MG63 (cell line): ENCODE measurements at regions not wholly inside any gene's neighbourhood (a gene's known extent, or its start where the extent isn't known, plus 50 kb on each side); places are given as distances from the start of the nearest gene placed in this dataset.
"Not testable (repeated sequence)": the region's sequence is repeated elsewhere in the genome, so short reads cannot be mapped to it uniquely, and the experiment has no call there.

Source experiments
- DNase-seq: peaks from one replicate; pipeline ENCODE4 v3.0.0-alpha.2; 2020
- H3K27me3 ChIP-seq: fragments of 250-450 bp; sonication (Bioruptor Pico); 2 replicates; pipeline ENCODE4 v1.5.1; 2020; ENCODE audit warnings: mild to moderate bottlenecking, moderate library complexity
- H3K36me3 ChIP-seq: fragments of 250-450 bp; sonication (Bioruptor Pico); 2 replicates; pipeline ENCODE4 v1.5.1; 2020; ENCODE audit warnings: mild to moderate bottlenecking, moderate library complexity
- H3K4me3 ChIP-seq: fragments of 250-450 bp; sonication (Bioruptor Pico); 2 replicates; pipeline ENCODE4 v1.5.1; 2020; ENCODE audit warnings: mild to moderate bottlenecking, moderate library complexity
- H3K9me3 ChIP-seq: fragments of 250-450 bp; sonication (Bioruptor Pico); 2 replicates; pipeline ENCODE4 v1.5.1; 2020; ENCODE audit warnings: mild to moderate bottlenecking, moderate library complexity

DNA sequence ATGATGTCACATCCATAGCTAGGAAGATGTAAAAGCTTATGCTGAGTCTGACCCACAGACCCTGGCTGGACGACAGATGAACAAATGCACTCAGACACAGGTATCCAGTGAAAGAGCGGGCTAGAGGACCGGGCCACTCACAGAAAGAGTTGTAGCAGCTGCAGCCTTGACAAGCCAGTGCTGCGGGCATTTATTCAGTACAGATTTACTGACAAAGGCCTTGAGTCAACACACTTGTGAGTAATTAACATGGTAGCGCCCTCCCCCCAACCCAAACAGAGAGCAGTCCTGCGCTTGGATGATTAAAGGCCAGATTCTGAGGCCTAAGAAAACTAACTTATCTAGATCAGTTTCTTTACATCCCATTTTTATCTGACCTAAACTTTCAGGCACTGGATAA lies 244.6 kb downstream of the SPANXN4 start:
- Histone ChIP-seq H3K36me3 (no peaks in the 10 kb centered on the region), H3K27me3 (no peaks in the 10 kb centered on the region)

GRCh38 chrX:143244593-143244992 lies 218.9 kb downstream of the SPANXN4 start:
- H3K9me3 ChIP-seq, H3K4me3 ChIP-seq, H3K27me3 ChIP-seq, DNase-seq, H3K36me3 ChIP-seq: not testable (repeated sequence)

More for the DNA sequence above, 244.6 kb downstream of the SPANXN4 start:
- no peak for DNase-seq
- no peaks in the 10 kb centered on the region for H3K9me3 ChIP-seq
- no peak overlapping the region for H3K4me3 ChIP-seq

- no peaks in the 10 kb centered on the region for H3K27me3 ChIP-seq
- H3K9me3 ChIP-seq = no peaks in the 10 kb centered on the region
- H3K4me3 ChIP-seq = no peak overlapping the region
- no peak for DNase-seq
- H3K36me3 ChIP-seq = no peaks in the 10 kb centered on the region
Measured at GRCh38 chrX:143240658-143241057, 214.9 kb downstream of the SPANXN4 start.

- no peaks in the 10 kb centered on the region for H3K36me3 ChIP-seq
- no peak for DNase-seq
- no peak overlapping the region for H3K4me3 ChIP-seq
Measured at GRCh38 chrX:143231492-143231891, 205.8 kb downstream of the SPANXN4 start.

GRCh38 chrX:143228600-143228999 lies 202.9 kb downstream of the SPANXN4 start:
- H3K36me3 ChIP-seq, H3K9me3 ChIP-seq: not testable (repeated sequence)

More at GRCh38 chrX:143231492-143231891, 205.8 kb downstream of the SPANXN4 start:
- Histone ChIP-seq H3K27me3 (no peaks in the 10 kb centered on the region), H3K9me3 (no peaks in the 10 kb centered on the region)

GRCh38 chrX:143206966-143207365 lies 181.2 kb downstream of the SPANXN4 start:
- no peaks in the 10 kb centered on the region for H3K36me3 ChIP-seq
- no peak for DNase-seq
- H3K27me3 ChIP-seq = no peaks in the 10 kb centered on the region
- no peaks in the 10 kb centered on the region for H3K9me3 ChIP-seq
- no peak overlapping the region for H3K4me3 ChIP-seq

More at GRCh38 chrX:143228600-143228999, 202.9 kb downstream of the SPANXN4 start:
- not testable (repeated sequence) for H3K27me3 ChIP-seq, H3K4me3 ChIP-seq, DNase-seq

- no peaks in the 10 kb centered on the region for H3K36me3 ChIP-seq
- no peaks in the 10 kb centered on the region for H3K27me3 ChIP-seq
- H3K9me3 ChIP-seq = no peaks in the 10 kb centered on the region
- DNase-seq = no peak
- no peak overlapping the region for H3K4me3 ChIP-seq
Measured at GRCh38 chrX:143171703-143172102, 146.0 kb downstream of the SPANXN4 start.

DNA sequence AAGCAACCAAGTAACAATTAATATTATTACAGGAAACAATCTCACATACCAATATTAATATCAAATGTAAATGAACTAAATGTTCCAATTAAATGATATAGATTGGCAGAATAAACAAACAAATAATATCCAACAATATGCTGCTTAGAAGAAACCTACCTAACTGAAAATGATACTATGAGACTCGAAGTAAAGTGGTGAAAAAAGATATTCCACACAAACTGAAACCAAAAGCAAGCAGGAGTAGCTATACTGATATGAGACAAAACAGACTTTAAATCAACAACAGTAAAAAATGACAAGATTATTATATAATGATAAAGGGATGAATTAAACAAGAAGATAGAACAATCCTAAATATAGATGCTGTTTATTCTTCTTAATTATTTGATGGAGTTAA lies 140.1 kb downstream of the SPANXN4 start:
- no peaks in the 10 kb centered on the region for H3K9me3 ChIP-seq
- DNase-seq = no peak

DNA sequence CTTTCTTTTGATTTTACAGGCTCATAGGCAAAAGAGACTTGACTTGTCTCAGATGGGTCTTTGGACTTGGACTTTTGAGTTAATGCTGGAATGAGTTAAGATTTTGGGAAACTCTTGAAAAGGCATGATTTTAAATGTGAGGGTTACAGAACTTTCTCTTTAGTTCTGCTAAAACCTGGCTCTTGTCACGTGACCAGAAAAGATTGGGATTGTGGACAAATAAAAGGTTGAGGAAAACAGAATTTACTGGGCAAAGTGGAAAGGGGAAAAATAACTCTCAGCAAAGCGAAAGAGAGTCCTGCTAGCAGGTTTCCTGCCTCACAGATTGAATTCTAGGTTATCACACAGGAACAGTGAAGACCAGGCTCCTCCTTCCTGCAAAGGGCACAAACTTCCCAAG lies 114.0 kb downstream of the SPANXN4 start:
- no peak for DNase-seq
- Histone ChIP-seq H3K36me3 (no peaks in the 10 kb centered on the region), H3K4me3 (no peak overlapping the region), H3K27me3 (no peaks in the 10 kb centered on the region), H3K9me3 (no peaks in the 10 kb centered on the region)

More for the DNA sequence above, 140.1 kb downstream of the SPANXN4 start:
- Histone ChIP-seq H3K4me3 (no peak overlapping the region), H3K36me3 (no peaks in the 10 kb centered on the region), H3K27me3 (no peaks in the 10 kb centered on the region)

GRCh38 chrX:143121477-143121876 lies 95.7 kb downstream of the SPANXN4 start:
- no peaks in the 10 kb centered on the region for H3K27me3 ChIP-seq
- H3K4me3 ChIP-seq = no peak overlapping the region
- no peaks in the 10 kb centered on the region for H3K9me3 ChIP-seq
- H3K36me3 ChIP-seq = no peaks in the 10 kb centered on the region
- no peak for DNase-seq

DNA sequence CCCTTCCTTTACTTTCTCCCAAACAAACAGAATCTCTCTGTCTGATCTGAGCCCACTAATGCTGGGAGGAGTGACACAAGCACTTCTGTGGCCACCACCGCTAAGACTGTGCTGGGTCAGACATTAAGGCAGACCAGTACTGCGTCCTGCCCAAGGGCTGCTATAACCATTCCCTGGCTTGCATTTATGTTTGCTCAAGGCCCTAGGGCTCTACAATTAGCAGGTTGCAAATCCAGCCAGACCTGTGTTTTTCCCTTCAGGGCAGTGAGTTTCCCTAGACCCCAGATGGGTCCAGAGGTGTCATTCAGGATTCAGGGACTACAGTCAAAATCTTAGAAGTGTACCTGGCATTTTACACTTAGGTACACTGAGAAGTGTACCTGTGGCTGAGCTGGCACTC lies 89.7 kb downstream of the SPANXN4 start:
- Histone ChIP-seq H3K27me3 (no peaks in the 10 kb centered on the region), H3K4me3 (no peak overlapping the region), H3K9me3 (no peaks in the 10 kb centered on the region), H3K36me3 (no peaks in the 10 kb centered on the region)
- no peak for DNase-seq

GRCh38 chrX:143095816-143096215 lies 70.1 kb downstream of the SPANXN4 start:
- DNase-seq = no peak
- Histone ChIP-seq H3K4me3 (no peak overlapping the region), H3K36me3 (no peaks in the 10 kb centered on the region), H3K9me3 (no peaks in the 10 kb centered on the region), H3K27me3 (no peaks in the 10 kb centered on the region)

DNA sequence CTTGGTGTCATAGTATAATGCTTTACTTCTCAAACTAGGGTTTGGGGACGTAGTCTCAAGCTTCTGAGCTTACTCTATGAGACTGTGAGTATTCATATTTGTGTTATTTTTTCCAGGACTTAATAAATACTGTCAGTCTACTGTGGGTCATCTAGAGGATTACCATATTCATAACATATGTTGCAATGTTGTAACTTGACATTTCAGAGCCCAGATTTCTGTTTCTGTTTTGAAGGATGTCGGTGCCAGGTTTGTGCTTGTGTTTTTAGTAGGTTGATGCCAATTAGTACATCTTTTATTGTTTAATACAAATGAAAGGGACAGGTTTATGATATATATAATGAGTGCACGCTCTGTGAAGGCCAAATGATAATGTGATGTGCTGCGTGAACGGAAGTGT lies 69.6 kb downstream of the SPANXN4 start:
- Histone ChIP-seq H3K9me3 (no peaks in the 10 kb centered on the region), H3K27me3 (no peaks in the 10 kb centered on the region), H3K36me3 (no peaks in the 10 kb centered on the region), H3K4me3 (no peak overlapping the region)
- DNase-seq = no peak

DNA sequence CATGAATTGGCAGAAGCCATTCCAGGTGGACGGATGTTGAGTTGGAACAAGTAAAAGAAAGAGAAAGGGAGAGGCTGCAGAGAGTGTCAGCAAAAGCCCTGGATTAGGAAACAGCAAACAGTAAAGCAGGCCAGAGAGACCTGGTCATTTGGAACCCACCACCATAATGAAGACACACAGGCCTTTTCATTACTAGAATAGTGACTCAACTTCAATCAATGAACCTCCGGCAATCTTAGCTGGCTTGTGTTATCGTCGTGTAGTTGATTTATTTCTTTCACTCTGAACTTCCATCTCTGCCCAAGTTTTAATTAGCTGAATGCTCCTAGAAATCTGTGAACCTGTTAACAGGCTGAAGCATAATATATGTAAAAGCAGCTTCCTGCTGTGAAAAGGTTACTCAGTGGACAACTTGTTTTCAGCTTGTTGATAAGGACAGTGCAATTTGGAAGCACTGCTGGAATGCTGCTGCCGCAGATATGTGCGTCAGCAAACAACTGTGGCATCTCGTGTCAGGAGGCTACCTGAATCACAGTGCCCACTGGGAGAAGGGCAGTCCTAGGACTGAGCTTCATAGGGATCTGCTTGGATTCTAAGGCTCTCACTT lies 68.8 kb downstream of the SPANXN4 start:
- DNase-seq = no peak
- Histone ChIP-seq H3K36me3 (no peaks in the 10 kb centered on the region), H3K9me3 (no peaks in the 10 kb centered on the region), H3K27me3 (no peaks in the 10 kb centered on the region), H3K4me3 (no peak overlapping the region)
